Upper lobe of left lung (tissue), 4 donors: ENCODE measurements at regions not wholly inside any gene's neighbourhood (a gene's known extent, or its start where the extent isn't known, plus 50 kb on each side); places are given as distances from the start of the nearest gene placed in this dataset.
"Not testable (repeated sequence)": the region's sequence is repeated elsewhere in the genome, so short reads cannot be mapped to it uniquely, and the experiment has no call there.

Experiments
- CTCF ChIP-seq, 6 experiments: fragments of 450-650 bp in 4 of 6; fragments of 200-600 bp in 2 of 6; sonication (generic) in 2 of 6; IDR thresholded peaks; one replicate each; pipeline ENCODE4 v1.5.1; 2016 to 2019; ENCODE audit warnings: antibody characterized with exemption in 6 of 6
- EP300 ChIP-seq, 4 donors: sonication (generic); formaldehyde crosslinking; IDR thresholded peaks; one replicate each; pipeline ENCODE4 v1.5.1; 2017; ENCODE audit warnings: antibody characterized with exemption in 4 of 4, control low read depth in 2 of 4
- POLR2A ChIP-seq, 4 donors: fragments of 450-650 bp; IDR thresholded peaks; one replicate each; pipeline ENCODE4 v1.5.1; 2016 to 2017; ENCODE audit warnings: antibody characterized with exemption in 4 of 4, mild to moderate bottlenecking in 2 of 4
- POLR2AphosphoS5 ChIP-seq, 2 donors: sonication (generic); formaldehyde crosslinking; IDR thresholded peaks; one replicate each; pipeline ENCODE4 v1.5.1; 2017; ENCODE audit warnings: antibody characterized with exemption in 2 of 2

GRCh38 chr3:128543570-128544174 is 50.7 kb upstream of the GATA2 start:
- TF ChIP-seq POLR2AphosphoS5, EP300, CTCF, POLR2A (IDR thresholded peaks at IDR 0.05): not testable (repeated sequence)
